Hematopoietic multipotent progenitor cell treated with erythropoietin and hydrocortisone succinate and interleukin-3 and kit ligand, for 6 days (in vitro differentiated cells): ENCODE measurements at regions not wholly inside any gene's neighbourhood (a gene's known extent, or its start where the extent isn't known, plus 50 kb on each side); places are given as distances from the start of the nearest gene placed in this dataset.
"Not testable (repeated sequence)": the region's sequence is repeated elsewhere in the genome, so short reads cannot be mapped to it uniquely, and the experiment has no call there.

Experiments used
- DNase-seq: peaks from one replicate; pipeline ENCODE4 v3.0.0-alpha.2; 2015

DNA sequence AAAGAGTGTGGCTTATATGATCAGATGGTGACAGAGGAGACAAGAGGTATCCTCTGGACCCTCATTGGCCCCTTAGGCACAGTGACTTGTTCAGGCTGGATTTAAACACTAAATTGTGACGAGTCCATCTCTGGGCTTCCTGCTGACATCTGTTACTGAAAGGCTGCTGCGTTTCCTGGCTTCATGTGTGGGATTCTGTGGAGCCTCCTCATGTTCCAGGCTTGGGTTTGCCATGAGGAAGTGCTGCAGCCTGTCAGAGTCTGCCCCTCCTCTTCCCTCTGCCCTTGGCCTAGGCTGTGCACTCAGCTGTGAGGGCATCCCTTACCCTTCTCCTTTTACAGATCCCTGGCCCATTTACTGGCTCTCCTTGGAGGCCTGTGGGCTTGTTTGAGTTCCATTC, 159.1 kb upstream of the TTC29 start:
- no peak for DNase-seq

DNA sequence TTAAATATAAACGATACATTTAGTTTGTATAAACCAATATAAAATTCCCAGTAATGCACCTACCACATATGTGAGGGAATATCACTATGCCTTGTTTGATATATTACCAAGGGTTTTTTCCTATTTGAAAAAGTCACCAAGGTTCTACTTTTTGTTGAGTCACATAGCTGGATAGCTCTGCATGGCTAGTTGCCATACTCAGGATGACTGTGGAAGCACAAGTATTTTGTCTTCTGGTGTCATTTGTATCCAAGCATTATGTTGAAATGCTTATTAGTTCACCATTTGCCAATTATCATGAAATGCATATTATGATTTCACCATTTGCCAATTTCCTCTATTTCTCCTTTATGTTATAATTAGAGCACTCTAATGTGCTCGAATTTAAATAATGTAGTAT, 162.7 kb upstream of the TTC29 start:
- DNase-seq = no peak

DNA sequence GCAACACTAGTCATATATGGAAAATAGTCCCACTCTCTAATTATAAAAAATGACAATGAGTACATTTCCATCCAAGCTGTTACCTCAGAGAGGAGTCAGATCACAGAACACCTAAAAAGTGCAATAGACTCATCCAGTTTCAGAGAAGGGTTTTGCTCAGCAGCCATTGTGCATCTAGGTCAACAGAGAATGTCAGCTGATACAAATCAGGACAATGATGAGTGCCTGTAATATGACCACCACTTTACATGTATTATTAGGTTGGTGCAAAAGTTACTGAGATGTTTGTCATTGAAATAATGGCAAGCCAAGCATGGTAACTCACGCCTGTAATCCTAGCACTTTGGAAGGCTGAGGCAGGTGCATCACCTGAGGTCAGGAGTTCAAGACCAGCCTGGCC, 164.1 kb upstream of the TTC29 start:
- no peak for DNase-seq

- DNase-seq = no peak
Measured at GRCh38 chr4:147110473-147111367, 165.1 kb upstream of the TTC29 start.

DNA sequence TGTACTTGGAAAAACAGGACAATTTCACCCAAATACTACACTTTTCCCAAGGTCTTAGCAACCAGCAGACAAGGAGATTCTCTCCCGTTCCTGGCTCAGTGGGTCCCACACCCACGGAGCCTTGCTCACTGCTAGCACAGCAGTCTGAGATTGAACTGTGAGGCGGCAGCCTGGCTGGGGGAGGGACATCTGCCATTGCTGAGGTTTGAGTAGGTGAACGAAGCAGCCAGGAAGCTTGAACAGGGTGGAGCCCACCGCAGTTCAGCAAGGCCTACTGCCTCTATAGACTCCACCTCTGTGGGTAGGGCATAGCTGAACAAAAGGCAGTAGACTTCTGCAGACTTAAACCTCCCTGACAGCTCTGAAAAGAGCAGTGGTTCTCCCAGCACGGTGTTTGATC, 166.5 kb upstream of the TTC29 start:
- not testable (repeated sequence) for DNase-seq

GRCh38 chr4:147117431-147117830, 171.8 kb upstream of the TTC29 start:
- DNase-seq = no peak

DNA sequence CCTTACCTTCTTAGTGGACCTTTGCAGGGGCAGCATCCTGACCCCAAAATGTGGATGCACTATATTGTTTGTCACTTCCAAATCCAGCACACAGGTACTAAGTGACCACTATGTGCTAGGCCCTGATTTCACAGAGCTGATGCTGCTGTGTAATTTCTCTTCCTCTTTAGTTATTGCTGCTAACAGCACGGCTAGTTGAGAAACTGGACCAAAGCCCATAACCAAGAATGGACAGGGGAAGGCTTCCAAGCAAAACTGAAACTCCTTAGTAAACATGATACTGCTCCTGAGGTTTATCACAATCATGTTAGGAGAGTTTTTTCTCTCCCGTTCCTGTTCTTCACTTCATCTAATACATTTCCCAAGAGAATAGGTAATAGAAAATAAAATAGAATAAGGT, 172.9 kb upstream of the TTC29 start:
- DNase-seq = no peak

DNA sequence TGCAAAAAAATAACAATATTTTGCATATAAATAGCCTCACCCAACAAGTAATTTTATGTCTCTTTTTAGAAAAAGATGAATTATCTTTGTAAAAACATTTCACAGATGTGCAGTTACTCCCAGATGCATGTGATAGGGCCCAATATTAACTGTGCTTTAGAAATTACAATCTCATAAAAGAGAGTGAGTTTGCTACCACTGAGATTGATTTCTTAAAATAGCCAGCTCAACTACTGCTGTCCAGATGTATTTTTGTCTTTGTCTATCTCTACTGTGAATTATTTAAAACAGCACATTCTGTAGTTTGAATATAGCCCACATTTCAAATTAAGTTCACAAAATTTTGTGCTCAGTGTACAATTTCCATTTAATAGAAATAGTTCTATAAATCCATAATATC, 177.0 kb upstream of the TTC29 start:
- no peak for DNase-seq

DNA sequence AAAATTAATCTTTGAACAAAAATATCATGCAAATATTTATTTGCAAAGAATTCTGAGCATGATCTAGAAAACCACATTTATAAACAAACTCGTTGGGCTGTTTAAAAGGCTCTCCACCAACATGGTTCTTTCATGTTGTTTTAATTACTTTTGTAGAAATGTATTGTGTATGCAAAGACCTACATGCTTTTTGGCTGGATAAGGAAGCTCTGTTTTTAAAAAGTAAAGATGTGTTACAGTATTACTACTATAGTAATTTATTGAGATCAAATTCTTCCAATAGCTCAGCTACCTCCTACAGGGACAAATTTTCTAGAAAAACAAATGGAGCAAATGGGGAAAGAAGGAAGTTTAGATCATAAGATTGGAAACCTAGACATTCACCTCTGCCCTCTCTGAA, 177.5 kb upstream of the TTC29 start:
- DNase-seq = no peak

DNA sequence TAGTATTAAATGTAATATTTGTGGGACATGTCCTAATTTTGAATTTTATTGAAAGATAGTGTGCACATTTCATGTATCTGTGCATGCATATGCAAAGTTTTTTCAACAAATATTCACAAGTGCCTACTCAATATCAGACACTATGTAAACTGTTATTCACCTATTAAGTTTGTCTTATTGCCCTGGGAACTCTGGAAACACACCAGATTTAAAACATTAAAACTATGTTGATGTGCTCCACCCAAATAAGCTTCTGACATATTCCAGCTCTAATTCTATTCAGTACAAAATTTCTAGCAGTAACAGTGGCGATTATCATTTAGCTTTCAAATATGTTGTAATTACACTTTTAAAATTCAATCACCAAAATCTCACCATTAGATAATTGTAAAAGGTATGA, 183.1 kb upstream of the TTC29 start:
- DNase-seq = no peak

GRCh38 chr4:147129687-147130086, 184.0 kb upstream of the TTC29 start:
- no peak for DNase-seq

GRCh38 chr4:147134536-147135210, 189.0 kb upstream of the TTC29 start:
- no peak for DNase-seq

DNA sequence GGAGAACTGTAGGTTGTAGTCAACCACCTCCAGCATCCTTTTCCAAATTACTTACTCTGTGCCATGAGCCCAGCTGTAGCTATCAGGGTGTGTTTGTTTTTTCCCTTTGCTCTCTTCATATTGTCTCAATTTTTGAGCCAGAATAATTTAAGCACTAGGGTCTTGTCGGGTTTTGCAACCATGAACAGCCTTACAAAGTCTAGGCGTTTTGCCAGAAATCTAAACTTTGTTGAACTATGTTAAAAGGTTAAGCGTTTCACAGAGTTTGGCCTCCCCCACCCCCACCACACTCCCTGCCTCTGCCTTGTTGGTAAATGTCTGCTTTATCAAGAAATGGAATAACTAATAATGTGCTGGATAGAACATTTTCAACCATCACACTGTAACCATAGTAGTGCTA, 190.6 kb upstream of the TTC29 start:
- no peak for DNase-seq

DNA sequence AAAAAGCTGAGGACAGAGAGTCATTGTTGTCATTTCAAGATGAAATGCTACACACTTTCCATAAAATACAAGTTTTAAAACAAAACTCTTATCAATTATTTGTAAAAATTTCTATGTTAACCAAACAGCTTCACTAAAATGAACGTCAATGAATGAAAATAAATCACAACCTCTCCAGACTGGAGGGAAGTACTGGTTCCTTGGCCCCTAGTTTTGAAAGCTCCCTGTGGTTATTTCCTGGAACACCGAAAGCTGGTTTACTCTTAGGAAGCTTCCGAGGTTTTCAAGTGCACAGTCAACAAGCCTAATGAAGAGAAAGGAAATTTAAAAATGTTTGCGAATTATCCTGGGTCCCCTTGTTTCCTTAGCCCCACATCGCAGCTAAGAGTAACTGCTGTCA, 191.1 kb upstream of the TTC29 start:
- DNase-seq = no peak

GRCh38 chr4:147137280-147137679, 191.6 kb upstream of the TTC29 start:
- DNase-seq = no peak

DNA sequence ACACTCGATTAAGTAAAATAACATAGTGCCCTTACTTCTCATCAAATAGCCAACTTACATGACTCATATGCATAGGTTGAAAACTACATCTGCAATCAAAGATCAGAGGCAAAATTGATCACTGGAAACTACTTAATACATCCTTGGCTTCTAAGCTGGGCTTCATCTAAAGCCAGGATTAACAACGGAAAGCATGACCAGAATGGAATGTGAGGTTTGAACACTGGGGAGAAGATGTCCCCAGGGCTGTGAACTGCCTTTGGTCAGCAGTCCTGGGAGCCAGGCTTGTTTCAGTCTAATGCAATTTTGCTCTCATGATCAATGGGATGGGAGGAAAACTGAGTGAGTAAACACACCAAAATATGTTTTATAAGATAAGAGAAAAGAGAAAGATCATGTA, 192.5 kb upstream of the TTC29 start:
- no peak for DNase-seq

- DNase-seq = no peak
Measured at GRCh38 chr4:147139455-147140198, 194.0 kb upstream of the TTC29 start.

DNA sequence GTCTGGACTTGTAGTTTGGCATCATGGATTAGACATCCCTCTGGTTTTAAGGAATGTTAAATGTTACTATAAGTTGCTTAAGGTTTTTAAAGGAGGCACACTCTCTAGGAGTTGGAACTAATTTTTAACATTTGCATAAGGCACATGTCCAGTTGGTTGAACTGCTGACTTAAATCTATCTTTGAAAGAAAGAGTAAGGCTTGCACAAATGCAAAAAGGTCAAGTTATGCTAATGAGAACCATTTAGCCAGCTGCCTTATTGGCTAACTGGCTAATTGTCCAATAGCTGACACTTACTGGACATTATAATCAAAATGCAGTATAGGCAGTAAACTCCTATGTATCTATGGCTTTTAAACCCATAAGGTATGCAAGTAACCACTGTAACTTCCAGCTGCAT, 206.1 kb upstream of the TTC29 start:
- no peak for DNase-seq

GRCh38 chr4:147157860-147158701, 212.4 kb upstream of the TTC29 start:
- no peak for DNase-seq

DNA sequence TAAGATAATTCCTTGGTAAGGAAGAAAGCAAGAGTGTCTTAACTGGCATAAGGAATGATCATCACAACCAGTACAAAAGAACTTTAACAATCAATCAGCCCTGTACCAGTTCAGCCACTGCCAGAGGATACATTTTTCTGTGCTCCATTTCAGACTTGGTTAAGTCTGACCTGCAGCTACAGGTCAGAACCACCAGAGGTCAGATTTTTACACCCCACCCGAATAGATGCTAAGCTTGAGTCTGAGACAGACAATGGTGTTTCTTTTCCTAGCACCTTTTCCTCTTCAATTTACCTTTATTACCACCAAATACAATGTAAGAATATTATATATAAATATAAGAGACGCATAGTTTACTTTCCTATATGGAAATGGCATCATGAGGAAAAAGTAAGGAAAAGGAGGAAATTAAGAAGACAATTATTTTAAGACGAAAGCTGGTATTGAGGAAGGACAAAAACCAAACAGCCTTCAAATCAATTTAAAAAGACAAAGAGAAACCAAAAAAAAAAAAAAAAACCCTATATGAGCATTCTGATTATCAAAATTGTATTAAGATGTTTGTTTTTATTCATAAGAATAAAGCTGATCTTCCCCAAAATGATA, 215.3 kb upstream of the TTC29 start:
- peak; percentile 57 for DNase-seq

DNA sequence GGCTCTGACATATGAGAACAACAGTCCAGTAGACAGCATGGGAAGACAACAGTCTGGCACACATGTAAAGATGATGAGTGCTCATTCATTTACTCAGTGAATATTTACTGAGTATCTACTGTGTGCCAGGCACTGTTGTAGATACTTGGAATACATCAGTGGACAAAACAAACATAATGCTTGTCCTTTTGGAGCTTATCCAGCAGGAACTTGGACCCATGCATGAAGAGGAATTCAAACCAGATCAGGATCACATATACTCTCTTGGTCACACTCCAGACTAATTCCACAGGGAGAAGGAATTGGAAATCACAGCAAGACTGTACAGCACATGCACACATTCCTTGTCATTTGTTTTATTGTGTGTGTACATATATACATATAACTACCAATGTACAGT, 217.6 kb upstream of the TTC29 start:
- no peak for DNase-seq

GRCh38 chr4:147168200-147168599, 222.5 kb upstream of the TTC29 start:
- DNase-seq = not testable (repeated sequence)
